GM19239 (cell line): ENCODE measurements at regions not wholly inside any gene's neighbourhood (a gene's known extent, or its start where the extent isn't known, plus 50 kb on each side); places are given as distances from the start of the nearest gene placed in this dataset.

Source experiments
- DNase-seq: peaks from one replicate; pipeline ENCODE4 v3.0.0; 2011; ENCODE audit warnings: low spot score; ENCODE audit not compliant: insufficient read length
- FAIRE-seq: peaks from 2 replicates; lab custom pipeline; 2011; peaks lifted over from hg19 to GRCh38; lab: Jason Lieb, UNC

DNA sequence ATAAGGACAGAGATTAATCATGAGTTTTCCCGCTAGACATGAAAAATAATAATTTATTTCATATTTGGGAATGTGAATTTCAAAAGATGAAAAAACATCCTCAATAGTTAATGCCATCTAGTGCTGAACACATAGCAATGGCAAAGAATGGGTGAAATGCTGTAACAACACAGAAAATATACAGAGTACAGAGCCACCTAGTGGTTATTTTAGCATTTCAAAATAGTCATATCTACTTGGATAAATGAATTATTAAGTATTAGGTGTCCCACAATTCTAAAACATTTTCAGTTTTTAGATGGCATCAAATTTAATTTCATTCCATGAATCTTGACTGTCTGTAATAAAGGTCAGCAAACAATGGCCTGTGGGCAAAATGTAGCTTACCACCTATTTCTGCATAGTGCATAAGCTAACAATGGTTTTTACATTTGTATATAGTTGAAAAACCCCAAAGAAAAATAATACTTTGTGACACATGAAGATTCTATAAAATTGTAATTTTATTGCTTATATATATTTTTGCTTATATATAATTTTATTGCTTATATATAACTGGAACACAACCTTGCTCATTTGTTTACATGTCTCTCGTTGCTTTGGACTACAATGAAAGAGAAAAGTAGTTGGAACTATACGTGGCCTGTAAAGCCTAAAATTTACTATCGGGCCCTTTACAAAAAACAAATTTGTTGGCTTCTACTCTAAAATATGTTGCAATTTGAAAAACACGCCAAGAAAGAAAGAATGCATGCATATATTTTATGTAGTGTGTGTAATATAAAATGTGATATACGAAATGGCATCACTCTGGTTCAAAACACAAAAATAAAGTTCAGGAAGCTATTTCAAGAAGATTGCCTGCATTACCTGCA, 99.1 kb upstream of the FAM47C start:
- DNase-seq (no peak), FAIRE-seq (no peak)

DNA sequence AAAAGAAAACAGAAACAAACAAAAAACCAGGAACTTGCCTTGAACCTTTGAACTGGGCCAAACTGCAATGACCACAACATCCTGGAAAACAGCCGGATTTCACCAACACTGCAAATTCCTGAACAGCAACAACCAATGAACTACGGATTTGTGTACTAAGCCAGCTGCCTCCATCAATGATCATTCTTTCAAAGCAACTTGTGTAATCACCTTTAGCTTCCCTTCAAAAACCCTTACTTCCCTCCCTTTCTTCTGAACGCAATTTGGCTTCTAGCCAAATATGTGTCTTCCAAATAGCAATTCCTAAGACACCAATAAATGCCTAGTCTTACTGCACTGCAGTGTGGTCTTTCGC, 98.5 kb upstream of the FAM47C start:
- FAIRE-seq: no peak
- no peak for DNase-seq

GRCh38 chrX:36913551-36913950, 94.6 kb upstream of the FAM47C start:
- FAIRE-seq (no peak), DNase-seq (no peak)

- no peak for DNase-seq
- FAIRE-seq: no peak
Measured at GRCh38 chrX:36916941-36917340, 91.2 kb upstream of the FAM47C start.

DNA sequence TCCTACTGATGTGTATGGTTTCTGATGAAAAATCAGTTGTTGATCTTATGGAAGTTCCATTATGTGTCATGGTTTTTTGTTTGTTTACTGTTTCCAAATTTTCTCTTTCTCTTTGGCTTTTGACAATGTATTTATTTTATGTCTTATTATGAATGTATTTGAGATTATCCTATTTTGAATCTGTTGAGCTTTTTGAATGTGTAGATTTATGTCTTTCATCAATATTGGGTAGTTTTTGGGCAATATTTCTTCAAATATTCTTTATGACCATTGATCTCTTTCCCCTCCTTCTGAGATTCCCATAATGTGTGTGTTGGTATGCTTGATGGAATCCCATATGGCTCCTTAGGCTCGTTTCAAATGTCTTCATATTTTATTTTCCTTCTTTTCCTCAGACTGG, 80.5 kb upstream of the FAM47C start:
- FAIRE-seq: no peak
- DNase-seq: no peak

GRCh38 chrX:36930491-36930890, 77.7 kb upstream of the FAM47C start:
- no peak for FAIRE-seq
- DNase-seq: no peak

GRCh38 chrX:36947214-36947613, 61.0 kb upstream of the FAM47C start:
- DNase-seq: no peak

GRCh38 chrX:36950495-36951253, 57.5 kb upstream of the FAM47C start:
- FAIRE-seq (no peak), DNase-seq (no peak)

More at GRCh38 chrX:36947214-36947613, 61.0 kb upstream of the FAM47C start:
- no peak for FAIRE-seq

DNA sequence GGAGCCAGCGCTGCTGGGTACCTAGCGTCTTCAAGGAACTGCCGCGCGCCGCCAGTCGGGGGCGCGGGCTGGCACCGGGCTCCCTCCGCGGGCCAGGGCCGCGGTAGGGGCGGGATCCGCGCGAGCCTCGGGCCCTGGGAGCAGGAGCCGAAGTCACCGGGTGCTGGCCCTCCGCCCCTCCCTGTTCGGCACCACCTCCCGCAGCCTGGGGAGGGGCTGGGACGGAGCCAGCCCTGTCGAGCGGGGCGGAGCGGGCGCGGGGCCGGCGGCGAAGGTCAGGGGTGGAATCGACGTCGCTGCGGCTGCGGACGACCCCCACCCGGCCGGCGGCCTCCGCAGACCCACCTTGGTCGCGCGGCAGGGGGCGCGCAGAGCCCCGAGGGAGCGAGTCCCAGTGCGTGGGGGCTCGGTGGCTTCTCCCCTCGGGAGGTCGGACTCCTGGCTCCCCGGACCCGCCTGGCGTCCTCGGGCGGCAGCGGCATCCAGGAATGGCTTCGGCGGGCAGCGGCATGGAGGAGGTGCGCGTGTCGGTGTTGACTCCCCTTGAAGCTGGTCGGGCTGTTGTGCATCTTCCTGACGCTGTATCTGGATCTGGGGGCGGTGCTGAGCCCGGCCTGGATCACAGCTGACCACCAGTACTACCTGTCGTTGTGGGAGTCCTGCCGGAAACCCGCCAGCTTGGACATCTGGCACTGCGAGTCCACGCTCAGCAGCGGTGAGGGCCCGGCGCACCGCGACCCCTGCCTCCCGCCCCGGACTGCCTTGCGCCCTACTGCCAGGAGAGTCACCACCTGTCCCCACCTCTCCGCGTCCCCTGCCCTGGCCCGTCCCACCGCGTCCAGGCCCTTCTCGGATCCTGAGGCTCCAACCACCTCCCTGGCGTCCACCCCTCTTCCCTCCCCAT, 50.5 kb upstream of the FAM47C start:
- DNase-seq (no peak), FAIRE-seq (no peak)
